ENCODE measurements at regions not wholly inside any gene's neighbourhood (a gene's known extent, or its start where the extent isn't known, plus 50 kb on each side); places are given as distances from the start of the nearest gene placed in this dataset.
"Not testable (repeated sequence)": the region's sequence is repeated elsewhere in the genome, so short reads cannot be mapped to it uniquely, and the experiment has no call there.

DNA sequence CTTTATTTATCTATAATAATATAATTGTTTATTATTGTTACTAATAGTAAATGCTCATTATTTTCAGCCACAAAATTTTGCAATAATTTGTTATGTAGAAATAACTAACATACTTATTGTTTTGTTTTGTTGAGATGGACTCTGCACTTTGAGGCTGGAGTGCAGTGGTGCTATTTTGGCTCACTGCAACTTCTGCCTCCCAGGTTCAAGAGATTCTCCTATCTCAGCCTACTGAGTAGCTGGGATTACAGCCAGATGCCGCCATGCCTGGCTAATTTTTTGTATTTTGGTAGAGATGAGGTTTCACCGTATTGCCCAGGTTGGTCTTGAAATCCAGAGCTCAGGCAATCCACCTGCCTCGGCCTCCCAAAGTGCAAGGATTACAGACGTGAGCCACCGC lies 76.6 kb upstream of the RAP1B start:
- Histone ChIP-seq H3K4me3 (no peak overlapping the region), H3K27ac (no peak overlapping the region), H3K36me3 (no peaks in the 10 kb centered on the region), H3K27me3 (peaks cover 0 to 39% (median 0%) of the 10 kb centered on the region in 4 donors), H3K9me3 (no peaks in the 10 kb centered on the region), H3K4me1 (peaks cover 3 to 16% (median 5%) of the 10 kb centered on the region in 3 donors)
- TF ChIP-seq POLR2A (IDR thresholded peaks at IDR 0.05): no peak
- TF ChIP-seq, protein P1, sequence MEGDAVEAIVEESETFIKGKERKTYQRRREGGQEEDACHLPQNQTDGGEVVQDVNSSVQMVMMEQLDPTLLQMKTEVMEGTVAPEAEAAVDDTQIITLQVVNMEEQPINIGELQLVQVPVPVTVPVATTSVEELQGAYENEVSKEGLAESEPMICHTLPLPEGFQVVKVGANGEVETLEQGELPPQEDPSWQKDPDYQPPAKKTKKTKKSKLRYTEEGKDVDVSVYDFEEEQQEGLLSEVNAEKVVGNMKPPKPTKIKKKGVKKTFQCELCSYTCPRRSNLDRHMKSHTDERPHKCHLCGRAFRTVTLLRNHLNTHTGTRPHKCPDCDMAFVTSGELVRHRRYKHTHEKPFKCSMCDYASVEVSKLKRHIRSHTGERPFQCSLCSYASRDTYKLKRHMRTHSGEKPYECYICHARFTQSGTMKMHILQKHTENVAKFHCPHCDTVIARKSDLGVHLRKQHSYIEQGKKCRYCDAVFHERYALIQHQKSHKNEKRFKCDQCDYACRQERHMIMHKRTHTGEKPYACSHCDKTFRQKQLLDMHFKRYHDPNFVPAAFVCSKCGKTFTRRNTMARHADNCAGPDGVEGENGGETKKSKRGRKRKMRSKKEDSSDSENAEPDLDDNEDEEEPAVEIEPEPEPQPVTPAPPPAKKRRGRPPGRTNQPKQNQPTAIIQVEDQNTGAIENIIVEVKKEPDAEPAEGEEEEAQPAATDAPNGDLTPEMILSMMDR (IDR thresholded peaks at IDR 0.05): no peak
- no peak for DNase-seq
- 93 to 96% methylated on average over 5 of the region's 5 CpGs for WGBS, 2 donors
- intact Hi-C loops (cut with DNase I): no loop called here

DNA sequence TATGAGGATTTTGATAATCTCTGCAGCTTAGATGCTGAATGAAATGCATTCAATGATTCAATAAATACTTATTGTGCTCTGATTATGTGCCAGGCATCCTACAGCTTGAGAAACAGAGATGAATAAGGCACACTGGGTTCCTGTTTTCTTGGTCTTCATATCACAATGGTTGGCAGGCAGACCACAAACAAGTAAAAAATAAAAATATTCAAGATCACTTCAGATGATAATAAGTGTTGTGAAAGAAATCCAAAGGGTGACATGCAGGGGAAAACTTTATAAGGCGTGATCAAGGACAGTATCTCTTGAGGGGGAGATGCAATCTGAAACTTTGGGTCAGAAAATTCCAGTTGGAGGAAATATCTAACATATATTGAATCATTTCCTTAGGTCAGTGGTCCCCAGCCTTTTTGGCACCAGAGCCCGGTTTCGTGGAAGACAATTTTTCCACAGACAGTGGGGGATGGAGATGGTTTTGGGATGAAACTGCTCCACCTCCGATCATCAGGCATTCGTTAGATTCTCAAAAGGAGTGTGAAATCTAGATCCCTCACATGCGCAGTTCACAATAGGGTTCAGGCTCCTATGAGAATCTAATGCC lies 73.7 kb upstream of the RAP1B start:
- Histone ChIP-seq H3K4me3 (no peak overlapping the region), H3K36me3 (no peaks in the 10 kb centered on the region), H3K27me3 (peaks cover 0 to 38% (median 0%) of the 10 kb centered on the region in 4 donors), H3K4me1 (peaks cover 0 to 16% (median 8%) of the 10 kb centered on the region in 3 donors), H3K9me3 (no peaks in the 10 kb centered on the region), H3K27ac (no peak overlapping the region)
- DNase-seq: no peak
- WGBS, 2 donors: 84 to 90% methylated on average over 6 of the region's 6 CpGs
- TF ChIP-seq, protein P1 (IDR thresholded peaks at IDR 0.05): no peak
- TF ChIP-seq POLR2A (IDR thresholded peaks at IDR 0.05): no peak
- intact Hi-C loops (cut with DNase I): no loop called here

DNA sequence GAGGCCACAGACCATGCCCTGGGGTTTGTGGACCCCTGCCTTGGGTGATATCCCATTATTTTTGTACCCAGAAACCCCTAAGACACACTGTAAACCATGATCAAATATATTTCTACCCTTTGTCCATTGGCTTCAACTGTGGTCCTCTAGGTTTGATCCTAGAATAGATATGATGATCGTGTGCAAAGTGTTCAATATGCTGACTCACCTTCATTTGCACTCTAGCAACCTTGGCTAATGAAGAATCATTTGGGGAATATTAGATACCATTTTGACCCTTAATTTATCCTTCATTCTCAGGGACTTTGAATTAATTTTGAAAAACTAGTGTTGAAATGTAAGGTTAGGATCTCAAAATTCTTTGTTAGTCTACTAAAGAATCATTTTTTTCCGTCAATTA lies 73.1 kb upstream of the RAP1B start:
- H3K27ac ChIP-seq: no peak overlapping the region
- H3K27me3 ChIP-seq: peaks cover 0 to 37% (median 0%) of the 10 kb centered on the region in 4 donors
- no peak for DNase-seq
- no peaks in the 10 kb centered on the region for H3K36me3 ChIP-seq
- WGBS, 2 donors: 84 to 94% methylated on average over 2 of the region's 2 CpGs
- H3K9me3 ChIP-seq: no peaks in the 10 kb centered on the region
- TF ChIP-seq, protein P1 (IDR thresholded peaks at IDR 0.05): no peak
- no peak for TF ChIP-seq POLR2A (IDR thresholded peaks at IDR 0.05)
- no peak overlapping the region for H3K4me3 ChIP-seq
- H3K4me1 ChIP-seq: peaks cover 0 to 16% (median 8%) of the 10 kb centered on the region in 3 donors
- intact Hi-C loops (cut with DNase I): no loop called here

DNA sequence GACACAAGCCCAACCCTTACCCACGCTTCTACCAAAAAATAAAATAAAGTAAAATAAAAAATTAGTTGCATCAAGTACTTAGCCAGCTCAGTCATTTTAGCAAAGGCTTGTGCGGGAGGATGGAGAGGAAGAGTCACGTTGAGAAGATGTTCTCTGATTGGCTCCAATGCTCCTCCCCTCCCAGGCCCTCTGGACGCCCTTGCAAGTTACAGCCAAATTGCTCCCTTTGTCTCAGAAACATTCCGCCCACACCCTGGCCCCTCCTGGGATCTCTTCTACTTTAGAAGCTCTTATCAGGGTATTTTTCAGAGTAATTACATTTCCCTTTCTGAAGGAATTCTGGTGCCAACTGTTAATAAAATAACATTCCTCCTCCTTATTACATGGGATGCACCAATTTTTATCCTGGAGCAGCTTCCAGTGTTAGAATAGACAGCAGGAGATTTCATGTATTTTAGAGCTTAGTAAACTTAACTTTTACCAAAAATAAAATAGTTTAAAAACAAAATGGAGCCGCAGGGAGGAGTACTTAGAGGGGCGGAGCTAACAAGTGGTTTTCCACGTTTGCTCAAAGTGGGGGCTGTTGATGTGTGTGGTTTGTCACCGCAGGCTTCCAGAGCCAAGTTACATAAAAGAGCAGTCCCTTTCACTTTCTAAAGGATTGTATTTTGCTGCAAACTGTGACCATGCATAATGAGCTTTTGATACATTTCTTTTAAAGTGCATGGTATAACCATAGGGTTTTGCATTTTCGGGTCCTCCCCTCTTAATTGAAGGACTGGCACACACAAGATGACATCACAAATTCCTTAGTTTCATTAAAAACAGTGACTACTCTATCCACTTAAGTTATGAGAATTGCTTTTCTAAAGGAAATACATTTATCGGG lies 71.7 kb upstream of the RAP1B start:
- Histone ChIP-seq H3K4me1 (peaks cover 0 to 16% (median 8%) of the 10 kb centered on the region in 3 donors), H3K4me3 (peak overlapping the region in 3 of 4 donors; percentile 8 to 53 (median 23)), H3K9me3 (no peaks in the 10 kb centered on the region), H3K27ac (peak overlapping the region; percentile 14 to 71 (median 58)), H3K27me3 (peaks cover 0 to 28% (median 0%) of the 10 kb centered on the region in 4 donors), H3K36me3 (no peaks in the 10 kb centered on the region)
- intact Hi-C loops (cut with DNase I): no loop called here
- no peak for TF ChIP-seq POLR2A (IDR thresholded peaks at IDR 0.05)
- TF ChIP-seq, protein P1 (IDR thresholded peaks at IDR 0.05): no peak
- DNase-seq: no peak
- WGBS, 2 donors: 13 to 20% methylated on average over 11 of the region's 11 CpGs

DNA sequence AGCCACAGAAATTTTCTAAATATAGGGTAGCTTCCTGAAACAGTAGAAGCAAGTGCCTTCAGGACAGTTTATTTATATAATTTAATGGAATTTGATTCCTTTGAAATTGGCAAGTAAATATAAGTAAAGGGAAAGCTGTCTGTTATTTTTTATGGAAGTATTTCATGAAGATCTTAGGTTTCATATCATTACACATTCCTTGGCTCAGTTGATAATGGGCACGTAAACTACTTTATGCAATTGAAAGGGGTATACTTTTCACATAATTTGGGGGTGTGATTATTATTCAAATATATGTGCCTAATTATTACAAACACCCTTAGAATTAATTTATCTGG lies 71.1 kb upstream of the RAP1B start:
- intact Hi-C loops (cut with DNase I): no loop called here
- peaks cover 0 to 16% (median 8%) of the 10 kb centered on the region in 3 donors for H3K4me1 ChIP-seq
- no peaks in the 10 kb centered on the region for H3K36me3 ChIP-seq
- no peak for DNase-seq
- peak overlapping the region in 2 of 4 donors; percentile 8 to 53 for H3K4me3 ChIP-seq
- TF ChIP-seq POLR2A (IDR thresholded peaks at IDR 0.05): no peak
- TF ChIP-seq, protein P1 (IDR thresholded peaks at IDR 0.05): no peak
- peaks cover 0 to 24% (median 0%) of the 10 kb centered on the region in 4 donors for H3K27me3 ChIP-seq
- peak overlapping the region in 2 of 4 donors; percentile 54 to 71 for H3K27ac ChIP-seq
- H3K9me3 ChIP-seq: no peaks in the 10 kb centered on the region
- 58 to 88% methylated on average over 1 of the region's 1 CpG for WGBS, 2 donors

DNA sequence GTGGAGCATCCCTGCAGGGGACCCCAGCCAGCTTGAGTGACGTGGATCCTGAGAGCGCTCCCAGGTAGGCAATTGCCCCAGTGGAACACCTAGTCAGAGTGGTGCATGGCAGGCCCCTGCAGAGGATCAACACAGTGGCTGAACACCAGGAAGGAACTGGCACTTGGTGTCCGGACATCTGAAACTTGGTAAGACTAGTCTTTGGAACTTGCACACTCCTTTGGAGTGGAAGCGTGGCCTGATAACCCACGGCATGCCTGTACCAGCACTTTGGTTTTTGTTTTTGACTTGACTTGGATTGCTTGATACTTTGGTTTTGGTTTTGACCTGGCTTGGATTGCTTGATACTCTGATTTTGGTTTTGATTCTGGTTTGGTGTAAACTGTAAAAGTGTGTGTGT lies 69.9 kb upstream of the RAP1B start:
- H3K9me3 ChIP-seq; DNase-seq; H3K27ac ChIP-seq; intact Hi-C loops (cut with DNase I); H3K36me3 ChIP-seq; H3K4me3 ChIP-seq: not testable (repeated sequence)
- Histone ChIP-seq H3K27me3 (peaks cover 0 to 24% (median 0%) of the 10 kb centered on the region in 4 donors), H3K4me1 (peaks cover 0 to 16% (median 8%) of the 10 kb centered on the region in 3 donors)
- 91 to 96% methylated on average over 4 to 5 of the region's 5 CpGs for WGBS, 2 donors

DNA sequence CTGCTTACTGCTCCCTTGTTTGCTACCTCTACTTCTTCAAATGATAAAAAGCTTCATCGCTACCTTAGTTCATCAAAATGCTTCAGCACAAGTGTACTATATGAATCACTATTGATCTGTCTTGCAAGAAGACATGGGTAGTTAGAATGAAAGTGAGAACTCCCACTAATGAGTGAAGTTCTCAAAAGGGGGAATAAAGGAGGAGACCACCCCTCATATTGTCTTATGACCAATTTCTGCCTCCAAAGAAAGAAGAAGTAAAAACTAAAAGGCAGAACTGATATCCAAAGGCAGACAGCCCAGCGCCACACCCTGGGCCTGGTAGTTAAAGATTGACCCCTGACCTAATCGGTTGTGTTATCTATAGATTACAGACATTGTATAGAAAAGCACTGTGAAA lies 63.4 kb upstream of the RAP1B start:
- H3K36me3 ChIP-seq; H3K27ac ChIP-seq; DNase-seq; intact Hi-C loops (cut with DNase I); H3K4me3 ChIP-seq; H3K4me1 ChIP-seq: not testable (repeated sequence)
- peaks cover 0 to 19% (median 11%) of the 10 kb centered on the region in 3 donors for H3K9me3 ChIP-seq
- peaks cover 0 to 28% (median 0%) of the 10 kb centered on the region in 4 donors for H3K27me3 ChIP-seq
- WGBS, 2 donors: 83 to 87% methylated on average over 3 of the region's 3 CpGs
